ENCODE measurements at regions not wholly inside any gene's neighbourhood (a gene's known extent, or its start where the extent isn't known, plus 50 kb on each side); places are given as distances from the start of the nearest gene placed in this dataset.

GRCh38 chr10:117635826-117636225 is 93.3 kb downstream of the EMX2 start:
- TF ChIP-seq, protein P1, sequence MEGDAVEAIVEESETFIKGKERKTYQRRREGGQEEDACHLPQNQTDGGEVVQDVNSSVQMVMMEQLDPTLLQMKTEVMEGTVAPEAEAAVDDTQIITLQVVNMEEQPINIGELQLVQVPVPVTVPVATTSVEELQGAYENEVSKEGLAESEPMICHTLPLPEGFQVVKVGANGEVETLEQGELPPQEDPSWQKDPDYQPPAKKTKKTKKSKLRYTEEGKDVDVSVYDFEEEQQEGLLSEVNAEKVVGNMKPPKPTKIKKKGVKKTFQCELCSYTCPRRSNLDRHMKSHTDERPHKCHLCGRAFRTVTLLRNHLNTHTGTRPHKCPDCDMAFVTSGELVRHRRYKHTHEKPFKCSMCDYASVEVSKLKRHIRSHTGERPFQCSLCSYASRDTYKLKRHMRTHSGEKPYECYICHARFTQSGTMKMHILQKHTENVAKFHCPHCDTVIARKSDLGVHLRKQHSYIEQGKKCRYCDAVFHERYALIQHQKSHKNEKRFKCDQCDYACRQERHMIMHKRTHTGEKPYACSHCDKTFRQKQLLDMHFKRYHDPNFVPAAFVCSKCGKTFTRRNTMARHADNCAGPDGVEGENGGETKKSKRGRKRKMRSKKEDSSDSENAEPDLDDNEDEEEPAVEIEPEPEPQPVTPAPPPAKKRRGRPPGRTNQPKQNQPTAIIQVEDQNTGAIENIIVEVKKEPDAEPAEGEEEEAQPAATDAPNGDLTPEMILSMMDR (IDR thresholded peaks at IDR 0.05; ENCODE audit: insufficient read depth, low read depth, low read length, missing control alignments): no peak
- no peak overlapping the region for H3K4me3 ChIP-seq (ENCODE audit: low read depth, low read length)
- DNase-seq (ENCODE audit: low read depth): no peak

DNA sequence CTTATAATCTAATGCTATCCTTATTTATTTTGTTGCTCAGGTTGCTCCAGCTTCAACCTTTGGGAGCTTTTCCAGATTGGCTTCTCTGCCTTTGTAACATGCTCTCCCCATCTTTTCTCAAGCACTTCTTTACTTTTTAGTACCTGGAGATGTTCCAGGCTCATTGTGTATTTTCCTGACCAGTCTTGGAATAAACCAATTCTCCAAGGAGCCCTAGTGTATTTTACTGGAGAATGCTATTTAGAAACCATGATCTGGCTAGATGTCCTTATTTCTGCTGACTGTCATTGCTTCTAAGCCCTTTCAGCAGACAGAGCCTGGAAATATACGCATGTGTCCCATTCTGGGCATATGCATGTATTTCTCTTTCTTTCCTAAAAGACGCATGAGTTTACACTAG is 95.7 kb downstream of the EMX2 start:
- DNase-seq (ENCODE audit: low read depth): no peak
- no peak overlapping the region for H3K4me3 ChIP-seq (ENCODE audit: low read depth, low read length)
- TF ChIP-seq, protein P1 (IDR thresholded peaks at IDR 0.05; ENCODE audit: insufficient read depth, low read depth, low read length, missing control alignments): no peak

- no peak for DNase-seq (ENCODE audit: low read depth)
- no peak overlapping the region for H3K4me3 ChIP-seq (ENCODE audit: low read depth, low read length)
- TF ChIP-seq, protein P1 (IDR thresholded peaks at IDR 0.05; ENCODE audit: insufficient read depth, low read depth, low read length, missing control alignments): no peak
Measured at GRCh38 chr10:117638664-117639200, 96.2 kb downstream of the EMX2 start.

DNA sequence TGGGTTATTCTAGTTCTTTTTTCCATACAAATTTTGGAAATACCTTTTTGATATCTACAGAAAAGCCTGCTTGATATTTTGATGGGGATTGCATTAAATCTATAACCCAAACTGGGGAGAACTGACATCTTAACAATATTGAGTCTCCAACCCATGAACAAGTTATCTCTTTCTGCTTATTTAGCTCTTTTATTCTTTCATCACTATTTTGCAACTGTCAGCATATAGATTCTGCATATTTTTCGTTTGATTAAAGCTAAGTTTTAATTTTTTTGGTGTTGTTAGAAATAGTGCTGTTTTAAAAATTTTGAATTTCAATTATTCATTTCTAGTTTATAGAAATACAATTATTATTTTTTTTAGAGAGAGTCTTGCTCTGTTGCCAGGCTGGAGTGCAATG is 97.9 kb downstream of the EMX2 start:
- no peak overlapping the region for H3K4me3 ChIP-seq (ENCODE audit: low read depth, low read length)
- no peak for DNase-seq (ENCODE audit: low read depth)
- TF ChIP-seq, protein P1 (IDR thresholded peaks at IDR 0.05; ENCODE audit: insufficient read depth, low read depth, low read length, missing control alignments): no peak

DNA sequence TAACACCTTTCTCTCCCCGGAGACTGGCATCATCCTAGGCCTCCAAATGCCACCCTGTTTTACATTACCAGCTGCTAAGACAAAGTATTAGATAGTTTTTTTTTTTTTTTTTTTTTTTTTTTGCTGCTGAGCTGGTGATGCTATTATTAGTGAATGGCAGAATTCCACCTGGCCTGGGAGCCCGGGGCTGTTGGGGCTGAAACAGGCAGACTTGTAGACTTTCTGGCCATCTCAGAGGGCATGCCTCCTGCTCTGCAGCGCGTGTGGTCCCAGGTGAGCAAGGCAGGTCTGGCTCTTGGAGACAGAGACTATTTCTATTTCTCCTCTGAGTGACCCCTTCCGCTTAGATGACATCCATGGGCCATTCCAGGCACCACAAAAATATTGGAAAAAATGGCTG is 104.2 kb downstream of the EMX2 start:
- DNase-seq (ENCODE audit: low read depth): no peak
- no peak overlapping the region for H3K4me3 ChIP-seq (ENCODE audit: low read depth, low read length)
- TF ChIP-seq, protein P1 (IDR thresholded peaks at IDR 0.05; ENCODE audit: insufficient read depth, low read depth, low read length, missing control alignments): no peak

DNA sequence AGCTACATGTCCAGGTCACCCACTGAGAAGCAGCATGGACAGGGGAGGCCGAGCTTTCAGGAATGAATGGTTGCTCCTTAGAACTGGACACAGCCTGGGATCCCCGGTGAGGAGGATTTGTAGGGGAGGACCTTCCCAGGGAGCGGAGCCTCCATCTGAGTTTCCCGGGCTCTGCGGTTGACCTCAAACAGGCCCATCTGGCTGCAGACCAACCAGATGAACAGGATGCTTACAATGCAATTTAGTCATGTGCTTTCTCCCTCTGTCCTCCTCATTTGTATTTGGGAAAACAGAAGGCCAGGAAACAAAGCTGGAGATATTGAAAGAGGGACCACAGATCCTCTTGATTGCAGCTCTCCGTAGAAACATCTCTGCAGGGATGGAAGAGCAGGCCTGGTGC is 104.8 kb downstream of the EMX2 start:
- TF ChIP-seq, protein P1 (IDR thresholded peaks at IDR 0.05; ENCODE audit: insufficient read depth, low read depth, low read length, missing control alignments): no peak
- no peak for DNase-seq (ENCODE audit: low read depth)
- H3K4me3 ChIP-seq (ENCODE audit: low read depth, low read length): no peak overlapping the region

DNA sequence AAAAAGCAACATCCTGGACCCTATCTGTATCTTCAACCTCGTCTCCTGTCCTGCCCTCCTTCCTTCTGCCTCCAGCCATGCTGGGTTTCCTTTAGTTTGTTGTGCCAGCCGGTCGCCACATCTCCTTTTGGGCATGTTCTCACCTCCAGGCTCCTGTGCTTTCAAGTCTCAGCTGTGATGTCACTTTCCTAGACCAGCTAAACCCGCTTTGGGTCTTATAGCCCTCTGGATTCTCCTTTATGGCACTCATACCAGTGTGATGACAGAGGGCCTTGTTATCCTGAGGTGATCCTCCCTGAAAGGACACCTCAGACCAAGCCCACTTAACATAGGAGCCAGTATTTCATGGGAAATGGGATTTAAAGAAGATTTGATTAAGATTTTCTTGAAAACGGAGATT is 108.6 kb downstream of the EMX2 start:
- no peak overlapping the region for H3K4me3 ChIP-seq (ENCODE audit: low read depth, low read length)
- TF ChIP-seq, protein P1 (IDR thresholded peaks at IDR 0.05; ENCODE audit: insufficient read depth, low read depth, low read length, missing control alignments): no peak
- DNase-seq (ENCODE audit: low read depth): no peak

All from GM12865 (cell line).